H1 (cell line): ENCODE measurements at regions not wholly inside any gene's neighbourhood (a gene's known extent, or its start where the extent isn't known, plus 50 kb on each side); places are given as distances from the start of the nearest gene placed in this dataset.

ENCODE experiments used
- CTCF ChIA-PET: fragments of 300-600 bp; sonication (Branson Sonifier 250); formaldehyde crosslinking; loops from one replicate; lab custom pipeline; 2021; ENCODE audit not compliant: partially characterized antibody; lab: Charles Lee
- POLR2A ChIA-PET: fragments of 300-600 bp; sonication (Branson Sonifier 250); formaldehyde crosslinking; loops from one replicate; lab custom pipeline; 2021; ENCODE audit warnings: inconsistent platforms; ENCODE audit not compliant: partially characterized antibody; lab: Charles Lee
- DNase-seq, 2 experiments: peaks; one replicate each; pipeline versions ENCODE4 v3.0.0 to v3.0.0-alpha.2; 2010 to 2022; ENCODE audit warnings: low spot score in 2 of 2, low read depth in 1 of 2, mixed read lengths in 1 of 2
- FAIRE-seq: peaks from 2 replicates; lab custom pipeline; 2011; peaks lifted over from hg19 to GRCh38; lab: Jason Lieb, UNC
- H2AFZ ChIP-seq: 2 replicates; pipeline ENCODE4 v1.8.1; 2012; ENCODE audit warnings: low read length, inconsistent platforms
- H2AK5ac ChIP-seq: 2 replicates; pipeline ENCODE4 v1.6.1; 2013; ENCODE audit warnings: low read depth, low read length
- H2BK120ac ChIP-seq: replicated peaks from 2 replicates; pipeline ENCODE3; 2013; ENCODE audit warnings: low read depth, low read length, inconsistent platforms
- H2BK12ac ChIP-seq: 2 replicates; pipeline ENCODE4 v1.6.1; 2013; ENCODE audit warnings: low read depth, low read length
- H2BK15ac ChIP-seq: 2 replicates; pipeline ENCODE4 v1.6.1; 2013; ENCODE audit warnings: low read length
- H2BK20ac ChIP-seq: 2 replicates; pipeline ENCODE4 v1.6.1; 2013; ENCODE audit warnings: low read length
- H2BK5ac ChIP-seq: 2 replicates; pipeline ENCODE4 v1.6.1; 2013; ENCODE audit warnings: low read depth, low read length
- H3K14ac ChIP-seq: 2 replicates; pipeline ENCODE4 v1.6.1; 2013; ENCODE audit warnings: inconsistent platforms; ENCODE audit not compliant: insufficient read length
- H3K18ac ChIP-seq: 2 replicates; pipeline ENCODE4 v1.6.1; 2013; ENCODE audit warnings: low read length; ENCODE audit errors: extremely low read depth
- H3K23ac ChIP-seq: 2 replicates; pipeline ENCODE4 v1.6.1; 2013; ENCODE audit warnings: inconsistent platforms; ENCODE audit not compliant: insufficient read length
- H3K23me2 ChIP-seq: 2 replicates; pipeline ENCODE4 v1.6.1; 2013; ENCODE audit warnings: low read depth, low read length
- H3K27ac ChIP-seq: 2 replicates; pipeline ENCODE4 v1.6.1; 2011; ENCODE audit warnings: low read depth, low read length, inconsistent platforms
- H3K27me3 ChIP-seq, 4 experiments: replicated peaks in 1 of 4; 1 replicate in 1 of 4; 2 replicates in 3 of 4; pipeline versions ENCODE4 v1.6.1 to v1.8.1; 2011 to 2013; ENCODE audit warnings: low read length in 3 of 4, mild to moderate bottlenecking in 3 of 4, inconsistent platforms in 2 of 4, mixed read lengths in 2 of 4, moderate library complexity in 1 of 4; ENCODE audit not compliant: control insufficient read depth in 3 of 4, insufficient read depth in 3 of 4; ENCODE audit errors: extremely low read depth in 1 of 4
- H3K36me3 ChIP-seq, 4 experiments: 2 replicates each; pipeline versions ENCODE4 v1.6.1 to v1.8.1; 2011 to 2013; ENCODE audit warnings: mild to moderate bottlenecking in 4 of 4, low read length in 3 of 4, moderate library complexity in 2 of 4, control low read depth in 1 of 4, inconsistent platforms in 1 of 4; ENCODE audit not compliant: insufficient read depth in 4 of 4, control insufficient read depth in 2 of 4
- H3K4ac ChIP-seq: replicated peaks from 2 replicates; pipeline ENCODE3; 2013; ENCODE audit warnings: low read length, low read depth, mixed read lengths, inconsistent platforms; ENCODE audit not compliant: insufficient read length
- H3K4me1 ChIP-seq, 4 experiments: replicated peaks in 1 of 4; 1 replicate in 1 of 4; 2 replicates in 3 of 4; pipeline versions ENCODE4 v1.6.1 to v1.8.1; 2011 to 2013; ENCODE audit warnings: low read length in 3 of 4, inconsistent platforms in 2 of 4, mixed read lengths in 1 of 4; ENCODE audit not compliant: insufficient read depth in 4 of 4, control insufficient read depth in 3 of 4
- H3K4me2 ChIP-seq, 2 experiments: 2 replicates each; pipeline versions ENCODE4 v1.6.1 to v1.8.1; 2011 to 2013; ENCODE audit warnings: low read depth in 2 of 2, low read length in 2 of 2, control low read depth in 1 of 2, inconsistent platforms in 1 of 2, mild to moderate bottlenecking in 1 of 2; ENCODE audit not compliant: insufficient read depth in 1 of 2
- H3K4me3 ChIP-seq, 4 experiments: fragments of 200-600, 300-600 bp in 1 of 4; sonication (generic), shearing (Covaris generic), sonication (Bioruptor Twin) in 1 of 4; 2 replicates each; pipeline versions ENCODE4 v1.5.1 to v1.8.1; 2011 to 2016; ENCODE audit warnings: low read length in 4 of 4, low read depth in 3 of 4, control low read depth in 2 of 4, inconsistent platforms in 2 of 4, mild to moderate bottlenecking in 2 of 4, mixed read lengths in 1 of 4, moderate library complexity in 1 of 4; ENCODE audit not compliant: insufficient read depth in 2 of 4; ENCODE audit errors: extremely low read depth in 1 of 4
- H3K56ac ChIP-seq: replicated peaks from 2 replicates; pipeline ENCODE3; 2013; ENCODE audit warnings: low read depth, mild to moderate bottlenecking, mixed read lengths, low read length, inconsistent platforms; ENCODE audit not compliant: insufficient read length
- H3K79me1 ChIP-seq: 2 replicates; pipeline ENCODE4 v1.6.1; 2013; ENCODE audit warnings: low read depth, low read length, control low read depth
- H3K79me2 ChIP-seq, 2 experiments: 2 replicates each; pipeline versions ENCODE4 v1.6.1 to v1.8.1; 2012 to 2013; ENCODE audit warnings: low read length in 2 of 2, mild to moderate bottlenecking in 2 of 2, inconsistent platforms in 1 of 2; ENCODE audit not compliant: insufficient read depth in 2 of 2, control insufficient read depth in 1 of 2
- H3K9ac ChIP-seq, 4 experiments: replicated peaks in 1 of 4; 1 replicate in 1 of 4; 2 replicates in 3 of 4; pipeline versions ENCODE4 v1.6.1 to v1.8.1; 2011 to 2013; ENCODE audit warnings: low read depth in 3 of 4, low read length in 3 of 4, control low read depth in 2 of 4, mild to moderate bottlenecking in 2 of 4, moderate library complexity in 2 of 4, inconsistent platforms in 1 of 4; ENCODE audit errors: extremely low read depth in 1 of 4
- H3K9me3 ChIP-seq, 2 experiments: 2 replicates each; pipeline versions ENCODE4 v1.6.1 to v1.8.1; 2012 to 2013; ENCODE audit warnings: mild to moderate bottlenecking in 2 of 2, moderate library complexity in 2 of 2, control low read depth in 1 of 2, inconsistent platforms in 1 of 2, low read depth in 1 of 2, low read length in 1 of 2, mixed read lengths in 1 of 2; ENCODE audit not compliant: insufficient read depth in 2 of 2
- H4K20me1 ChIP-seq, 2 experiments: replicated peaks in 1 of 2; 2 replicates each; pipeline versions ENCODE3 to v1.8.1; 2011 to 2013; ENCODE audit warnings: inconsistent platforms in 2 of 2, low read length in 2 of 2, mild to moderate bottlenecking in 1 of 2; ENCODE audit not compliant: insufficient read depth in 2 of 2, control insufficient read depth in 1 of 2
- H4K5ac ChIP-seq: 2 replicates; pipeline ENCODE4 v1.6.1; 2013; ENCODE audit warnings: low read length, low read depth, mixed read lengths, inconsistent platforms; ENCODE audit not compliant: insufficient read length
- H4K8ac ChIP-seq: 2 replicates; pipeline ENCODE4 v1.8.0; 2013; ENCODE audit warnings: mild to moderate bottlenecking, moderate library complexity, low read length, inconsistent platforms; ENCODE audit not compliant: insufficient read depth; ENCODE audit errors: extremely low read depth
- H4K91ac ChIP-seq: replicated peaks from 2 replicates; pipeline ENCODE3; 2013; ENCODE audit warnings: low read length, mixed read lengths, inconsistent platforms; ENCODE audit not compliant: insufficient read length
- BACH1 ChIP-seq: IDR thresholded peaks from 2 replicates; pipeline ENCODE4 v1.6.1; 2012; ENCODE audit warnings: low read length, improper control_type of control experiment
- BRCA1 ChIP-seq: IDR thresholded peaks from 2 replicates; pipeline ENCODE4 v1.6.1; 2012; ENCODE audit warnings: low read depth, low read length, improper control_type of control experiment
- CEBPB ChIP-seq: IDR thresholded peaks from 2 replicates; pipeline ENCODE4 v1.6.1; 2012; ENCODE audit warnings: low read depth, low read length
- CTBP2 ChIP-seq: IDR thresholded peaks from 2 replicates; pipeline ENCODE4 v1.7.0; 2011; ENCODE audit warnings: borderline replicate concordance, mild to moderate bottlenecking, moderate library complexity, mixed read lengths, low read length; ENCODE audit not compliant: insufficient read depth, insufficient read length
- FOSL1 ChIP-seq: IDR thresholded peaks from 2 replicates; pipeline ENCODE4 v1.6.1; 2011; ENCODE audit warnings: mild to moderate bottlenecking, low read depth, low read length, moderate library complexity; ENCODE audit not compliant: insufficient read depth
- GTF2F1 ChIP-seq: IDR thresholded peaks from 2 replicates; pipeline ENCODE4 v1.6.1; 2012; ENCODE audit warnings: low read depth, low read length, improper control_type of control experiment, borderline replicate concordance
- KDM4A ChIP-seq: IDR thresholded peaks from one replicate; pipeline ENCODE4 v1.7.1; 2012; ENCODE audit warnings: low read depth, mild to moderate bottlenecking, moderate library complexity, low read length, inconsistent platforms; ENCODE audit not compliant: severe bottlenecking
- MAFK ChIP-seq: IDR thresholded peaks from 2 replicates; pipeline ENCODE4 v1.6.1; 2012; ENCODE audit warnings: low read depth, mild to moderate bottlenecking, improper control_type of control experiment, low read length
- POLR2A ChIP-seq, 2 experiments: IDR thresholded peaks; 1 replicate in 1 of 2; 2 replicates in 1 of 2; pipeline ENCODE4 v1.6.1; 2011; ENCODE audit warnings: low read depth in 2 of 2, low read length in 2 of 2, mild to moderate bottlenecking in 2 of 2; ENCODE audit errors: control extremely low read depth in 1 of 2
- POU5F1 ChIP-seq: IDR thresholded peaks from 2 replicates; pipeline ENCODE4 v1.6.1; 2011; ENCODE audit warnings: low read depth, mild to moderate bottlenecking, low read length, moderate library complexity
- RFX5 ChIP-seq: IDR thresholded peaks from 2 replicates; pipeline ENCODE4 v1.6.1; 2011; ENCODE audit warnings: low read depth, low read length, improper control_type of control experiment, borderline replicate concordance
- SAP30 ChIP-seq: fragments of 300-600 bp; sonication (generic); IDR thresholded peaks from 2 replicates; pipeline ENCODE4 v1.7.1; 2012; ENCODE audit warnings: low read length, moderate library complexity, mild to moderate bottlenecking, inconsistent platforms; ENCODE audit not compliant: insufficient read depth, insufficient replicate concordance
- SRF ChIP-seq: IDR thresholded peaks from 2 replicates; pipeline ENCODE4 v1.6.1; 2011; ENCODE audit warnings: mild to moderate bottlenecking, low read depth, low read length, moderate library complexity
- TBP ChIP-seq: IDR thresholded peaks from 2 replicates; pipeline ENCODE4 v1.6.1; 2011; ENCODE audit warnings: low read depth, low read length, improper control_type of control experiment
- WGBS, 2 experiments: shearing (Covaris generic) in 1 of 2; methylation state at CpG; one replicate each; pipeline versions ENCODE4 v1.1.6 to v1.1.7; 2013 to 2015; ENCODE audit warnings: low lambda C conversion rate in 2 of 2, mixed read lengths in 2 of 2, inconsistent platforms in 1 of 2, low coverage in 1 of 2, missing lambda C conversion rate in 1 of 2; ENCODE audit not compliant: insufficient replicate concordance in 2 of 2, insufficient coverage in 1 of 2, insufficient read length in 1 of 2; ENCODE audit errors: extremely low coverage in 1 of 2, missing lambda C conversion rate in 1 of 2; 5-methylcytosine and 5-hydroxymethylcytosine counted together
- TF ChIP-seq, protein P1 (sequence below): IDR thresholded peaks from 2 replicates; pipeline ENCODE4 v1.6.1; 2012; ENCODE audit warnings: inconsistent platforms

DNA sequence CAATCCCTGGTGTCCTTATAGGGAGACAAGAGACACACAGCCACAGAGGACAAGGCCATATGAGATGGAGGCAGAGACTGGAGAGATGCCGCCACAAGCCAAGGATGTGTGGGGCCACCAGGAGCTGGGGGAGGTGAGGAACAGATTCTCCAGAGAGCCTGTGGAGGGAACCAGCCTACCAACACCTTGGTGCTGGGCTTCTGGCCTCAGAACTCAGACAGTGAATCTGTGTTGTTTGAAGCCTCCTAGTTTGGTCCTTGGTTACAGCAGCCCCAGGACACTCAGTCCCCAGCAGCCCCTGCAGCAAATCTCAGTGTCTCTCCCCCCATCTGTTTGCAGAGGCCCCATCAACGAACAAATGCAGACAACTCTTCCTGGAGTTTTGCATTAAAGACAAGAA, 73.2 kb upstream of the BHLHE23 start:
- no peak overlapping the region for H2AFZ ChIP-seq
- no peak for FAIRE-seq
- H3K14ac ChIP-seq: no peak overlapping the region
- H3K9me3 ChIP-seq: no peaks in the 10 kb centered on the region
- no peak overlapping the region for H3K23ac ChIP-seq
- H3K56ac ChIP-seq: no peak overlapping the region
- no peak for TF ChIP-seq CEBPB
- TF ChIP-seq POU5F1: no peak
- TF ChIP-seq BRCA1: no peak
- TF ChIP-seq CTBP2: no peak
- TF ChIP-seq GTF2F1: no peak
- TF ChIP-seq TBP: no peak
- TF ChIP-seq BACH1: no peak
- no peak for TF ChIP-seq KDM4A
- TF ChIP-seq POLR2A (IDR thresholded peaks at IDR 0.05; ENCODE audit: control extremely low read depth in 1 of 2, low read depth in 2 of 2, low read length in 2 of 2): no peak
- no peak for TF ChIP-seq SAP30
- no peak for TF ChIP-seq FOSL1
- TF ChIP-seq SRF: no peak
- TF ChIP-seq, protein P1, sequence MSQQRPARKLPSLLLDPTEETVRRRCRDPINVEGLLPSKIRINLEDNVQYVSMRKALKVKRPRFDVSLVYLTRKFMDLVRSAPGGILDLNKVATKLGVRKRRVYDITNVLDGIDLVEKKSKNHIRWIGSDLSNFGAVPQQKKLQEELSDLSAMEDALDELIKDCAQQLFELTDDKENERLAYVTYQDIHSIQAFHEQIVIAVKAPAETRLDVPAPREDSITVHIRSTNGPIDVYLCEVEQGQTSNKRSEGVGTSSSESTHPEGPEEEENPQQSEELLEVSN: no peak
- TF ChIP-seq RFX5: no peak
- TF ChIP-seq MAFK: no peak
- H4K8ac ChIP-seq: no peak overlapping the region
- no peak overlapping the region for H4K5ac ChIP-seq
- H4K20me1 ChIP-seq: peaks cover 0 to 5% of the 10 kb centered on the region in 2 experiments
- H2BK15ac ChIP-seq: no peak overlapping the region
- no peak overlapping the region for H3K27ac ChIP-seq
- no peak overlapping the region for H2BK120ac ChIP-seq
- WGBS, 2 experiments: 70% methylated on average over 2 of the region's 2 CpGs; no CpG with 5 or more reads in 1 of the 2 experiments
- CTCF ChIA-PET: interaction anchor here (0.7 to 3.5 kb wide), 3 partner anchors 24 to 143 kb away, joined by 3 to 8 read pairs (median 4); no protein-coding TSS in a partner anchor
- no peak overlapping the region for H2BK20ac ChIP-seq
- H3K4me2 ChIP-seq: no peak overlapping the region
- no peak overlapping the region for H2BK12ac ChIP-seq
- no peaks in the 10 kb centered on the region for H3K79me1 ChIP-seq
- H2AK5ac ChIP-seq: no peak overlapping the region
- no peak overlapping the region for H3K4me3 ChIP-seq
- no peak for DNase-seq
- H3K23me2 ChIP-seq: no peaks in the 10 kb centered on the region
- no peak overlapping the region for H3K18ac ChIP-seq
- H3K79me2 ChIP-seq: no peaks in the 10 kb centered on the region
- no peak overlapping the region for H4K91ac ChIP-seq
- H3K9ac ChIP-seq: no peak overlapping the region
- H3K27me3 ChIP-seq: peaks cover 0 to 2% (median 0%) of the 10 kb centered on the region in 4 experiments; a peak in 3 of 7 replicates
- H2BK5ac ChIP-seq: no peak overlapping the region
- H3K4me1 ChIP-seq: no peaks in the 10 kb centered on the region
- H3K4ac ChIP-seq: no peak overlapping the region
- no peaks in the 10 kb centered on the region for H3K36me3 ChIP-seq
- POLR2A ChIA-PET: no interaction called here
